K562 (cell line): ENCODE measurements at regions not wholly inside any gene's neighbourhood (a gene's known extent, or its start where the extent isn't known, plus 50 kb on each side); places are given as distances from the start of the nearest gene placed in this dataset.

Experiments used
- ATAC-seq: fragments of 200-7000 bp; cut with Tn5 transposase; 3 replicates; pipeline ENCODE4 v1.9.1; 2020; ENCODE audit warnings: moderate library complexity
- BruUV-seq: library from RNA; stranded (reverse); fragments of 400-500 nt; replicated peaks from 2 replicates; lab custom pipeline; 2021; lab: Mats Ljungman, UMichigan
- CTCF ChIA-PET: fragments of 300-600 bp; formaldehyde crosslinking; extraction: SDS; loops from one replicate; lab custom pipeline; 2021; ENCODE audit warnings: low intra/inter-chr PET ratio; lab: Yijun Ruan, JAX
- POLR2A ChIA-PET: fragments of 300-600, 350-650 bp; sonication (Branson Sonifier 250); formaldehyde crosslinking; extraction: SDS; loops from one replicate; lab custom pipeline; 2021; ENCODE audit warnings: antibody characterized with exemption, inconsistent platforms; lab: Yijun Ruan, JAX
- DNase-seq, 4 experiments: peaks; one replicate each; pipeline versions ENCODE4 v3.0.0 to v3.0.0-alpha.2; 2011 to 2018; ENCODE audit warnings: low spot score in 3 of 4, mixed read lengths in 3 of 4; ENCODE audit errors: extremely low read depth in 1 of 4
- FAIRE-seq: peaks from 2 replicates; lab custom pipeline; 2011; peaks lifted over from hg19 to GRCh38; lab: Jason Lieb, UNC
- H2AFZ ChIP-seq: 2 replicates; pipeline ENCODE4 v1.6.0; 2011; ENCODE audit warnings: low read depth, low read length, control low read depth, inconsistent platforms
- H3K27ac ChIP-seq: fragments of 200-600 bp; 3 replicates; pipeline ENCODE4 v1.8.0; 2011; ENCODE audit warnings: low read depth, mild to moderate bottlenecking, control low read depth, inconsistent platforms, low read length, moderate library complexity, mixed read lengths; ENCODE audit errors: extremely low read depth
- H3K27me3 ChIP-seq, 2 experiments: fragments of 300-600 bp in 1 of 2; 2 replicates in 1 of 2; 3 replicates in 1 of 2; pipeline versions ENCODE4 v1.6.0 to v1.8.0; 2011; ENCODE audit warnings: inconsistent platforms in 2 of 2, low read length in 2 of 2, mild to moderate bottlenecking in 1 of 2, mixed read lengths in 1 of 2, moderate library complexity in 1 of 2; ENCODE audit not compliant: control insufficient read depth in 2 of 2, insufficient read depth in 2 of 2
- H3K36me3 ChIP-seq: fragments of 300-600 bp; 3 replicates; pipeline ENCODE4 v1.8.0; 2011; ENCODE audit warnings: mild to moderate bottlenecking, low read length, inconsistent platforms; ENCODE audit not compliant: control insufficient read depth, insufficient read depth
- H3K4me1 ChIP-seq, 2 experiments: fragments of 200-600 bp in 1 of 2; replicated peaks in 1 of 2; 2 replicates in 1 of 2; 3 replicates in 1 of 2; pipeline versions ENCODE4 v1.5.1 to v1.8.0; 2011; ENCODE audit warnings: inconsistent platforms in 2 of 2, low read length in 2 of 2, mild to moderate bottlenecking in 1 of 2, mixed read lengths in 1 of 2, moderate library complexity in 1 of 2; ENCODE audit not compliant: control insufficient read depth in 2 of 2, insufficient read depth in 2 of 2
- H3K4me2 ChIP-seq: 2 replicates; pipeline ENCODE4 v1.6.1; 2011; ENCODE audit warnings: low read length, control low read depth, inconsistent platforms, mixed read lengths; ENCODE audit not compliant: insufficient read depth
- H3K4me3 ChIP-seq: fragments of 200-600 bp; sonication (generic), shearing (Covaris generic); 2 replicates; pipeline ENCODE4 v1.5.1; 2016; ENCODE audit warnings: control low read depth, inconsistent platforms
- H3K79me2 ChIP-seq: fragments of 200-600 bp; 3 replicates; pipeline ENCODE4 v1.8.0; 2011; ENCODE audit warnings: low read length, inconsistent platforms; ENCODE audit not compliant: control insufficient read depth, insufficient read depth
- H3K9ac ChIP-seq, 2 experiments: 2 replicates each; pipeline versions ENCODE4 v1.6.0 to v1.6.1; 2011; ENCODE audit warnings: low read depth in 2 of 2, low read length in 2 of 2, control low read depth in 1 of 2, inconsistent platforms in 1 of 2, mild to moderate bottlenecking in 1 of 2, mixed read lengths in 1 of 2; ENCODE audit not compliant: insufficient read depth in 1 of 2
- H3K9me1 ChIP-seq: one replicate; pipeline ENCODE4 v1.6.0; 2011; ENCODE audit warnings: inconsistent platforms, mild to moderate bottlenecking, low read length, moderate library complexity; ENCODE audit not compliant: control insufficient read depth, insufficient read depth
- H3K9me3 ChIP-seq: replicated peaks from 2 replicates; pipeline ENCODE4 v1.5.1; 2011; ENCODE audit warnings: low read depth, low read length, inconsistent platforms; ENCODE audit not compliant: control insufficient read depth, insufficient read depth
- H4K20me1 ChIP-seq: replicated peaks from 2 replicates; pipeline ENCODE4 v1.6.1; 2011; ENCODE audit warnings: low read length, inconsistent platforms, mixed read lengths; ENCODE audit not compliant: control insufficient read depth, insufficient read depth
- ETV6 ChIP-seq, 3 experiments: fragments of 150-350 bp in 1 of 3; sonication (generic) in 1 of 3; formaldehyde crosslinking in 1 of 3; IDR thresholded peaks; 2 replicates each; pipeline versions ENCODE4 v1.6.1 to v1.8.0; 2014 to 2022; ENCODE audit warnings: borderline replicate concordance in 2 of 3, low read depth in 2 of 3, antibody characterized with exemption in 1 of 3, low read length in 1 of 3, mild to moderate bottlenecking in 1 of 3, missing genetic modification reagents in 1 of 3
- MIER1 ChIP-seq: fragments of 450-650 bp; IDR thresholded peaks from 2 replicates; pipeline ENCODE4 v1.6.1; 2016; ENCODE audit warnings: antibody characterized with exemption, mild to moderate bottlenecking, low read depth
- SLC30A9 ChIP-seq: fragments of 250-450 bp; sonication (Bioruptor Pico); IDR thresholded peaks from 2 replicates; pipeline ENCODE4 v1.8.0; 2022; ENCODE audit warnings: mild to moderate bottlenecking, moderate library complexity
- TAL1 ChIP-seq: fragments of 450-650 bp; IDR thresholded peaks from 2 replicates; pipeline ENCODE4 v1.6.1; 2016; ENCODE audit warnings: mild to moderate bottlenecking
- XRCC5 ChIP-seq: fragments of 200-400 bp; formaldehyde crosslinking; IDR thresholded peaks from 2 replicates; pipeline ENCODE4 v1.6.1; 2017; ENCODE audit warnings: low read depth, mild to moderate bottlenecking, low read length
- ZBED1 ChIP-seq: IDR thresholded peaks from 2 replicates; pipeline ENCODE4 v1.6.1; 2014
- ZNF146 ChIP-seq: IDR thresholded peaks from one replicate; pipeline ENCODE4 v1.6.1; 2018; ENCODE audit warnings: missing compliant biosample characterization; ENCODE audit not compliant: unreplicated experiment
- ZNF785 ChIP-seq: fragments of 250-450 bp; sonication (Bioruptor Pico); IDR thresholded peaks from 2 replicates; pipeline ENCODE4 v1.4.0; 2020; ENCODE audit warnings: mild to moderate bottlenecking
- WGBS: fragments of 100-300 bp; shearing (Covaris generic); methylation state at CpG from one replicate; pipeline ENCODE4 v1.1.6; 2016; ENCODE audit warnings: low coverage, mixed read lengths; ENCODE audit not compliant: insufficient coverage; ENCODE audit errors: missing lambda C conversion rate; 5-methylcytosine and 5-hydroxymethylcytosine counted together
- in situ Hi-C: fragments of 300-500 bp; cut with MboI; formaldehyde crosslinking; loops from 4 replicates; pipeline ENCODE4 v1.15.0; 2018; ENCODE audit warnings: inconsistent platforms, mixed read lengths
- intact Hi-C: fragments of 100-400 bp; cut with micrococcal nuclease; formaldehyde crosslinking; loops from 2 replicates; pipeline ENCODE4 v1.14.2; 2022
- TF ChIP-seq, protein P1 (sequence below): fragments of 250-450 bp; sonication (Bioruptor Pico); IDR thresholded peaks from 2 replicates; pipeline ENCODE4 v1.4.0; 2020; ENCODE audit warnings: mild to moderate bottlenecking
- TF ChIP-seq, protein P2 (sequence below): sonication (generic); formaldehyde crosslinking; IDR thresholded peaks from 2 replicates; pipeline ENCODE4 v1.8.0; 2022; ENCODE audit warnings: mild to moderate bottlenecking, low read depth, missing genetic modification reagents
- TF ChIP-seq, protein P3 (sequence below): IDR thresholded peaks from 2 replicates; pipeline ENCODE4 v1.6.1; 2014; ENCODE audit warnings: antibody characterized with exemption
- TF ChIP-seq, protein P4 (sequence below): fragments of 450-650 bp; formaldehyde crosslinking; IDR thresholded peaks from 2 replicates; pipeline ENCODE4 v1.4.0; 2022; ENCODE audit warnings: missing genetic modification characterization
- TF ChIP-seq, protein P5 (sequence below): fragments of 200-800 bp; sonication (Bioruptor generic); IDR thresholded peaks from 2 replicates; pipeline ENCODE4 v1.6.1; 2017; ENCODE audit warnings: missing genetic modification characterization, missing compliant biosample characterization

DNA sequence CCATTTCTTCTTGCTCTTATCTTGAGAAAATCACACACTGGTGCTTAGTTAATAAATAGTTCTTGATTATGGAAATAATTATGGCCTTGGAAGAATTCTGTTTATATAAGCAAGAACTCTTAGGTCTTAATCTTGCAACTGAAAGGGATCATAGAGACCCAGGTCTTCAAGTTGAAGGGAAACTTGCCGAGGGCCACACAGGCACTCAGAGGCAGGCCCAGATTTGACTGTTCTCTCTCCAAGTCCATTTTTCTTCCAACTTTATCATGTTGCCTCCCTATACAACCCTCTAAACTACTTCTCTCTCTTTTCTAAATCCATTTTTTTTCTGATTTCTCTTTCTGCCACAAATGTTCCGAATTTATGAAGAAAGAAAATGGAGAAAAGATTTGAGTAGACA is 94.5 kb upstream of the RMDN2 start:
- in situ Hi-C loops (loop anchor here (5.0 kb wide), 1 partner anchor 433 kb away; no protein-coding TSS in a partner anchor), intact Hi-C loops (loop anchor here (5.0 kb wide), 1 partner anchor 47 kb away; no protein-coding TSS in a partner anchor)
- ATAC-seq, result no peak
- Histone ChIP-seq H3K27me3 (peaks cover 0 to 3% of the 10 kb centered on the region in 2 experiments; a peak in 1 of 5 replicates), H2AFZ (no peak overlapping the region), H3K36me3 (no peaks in the 10 kb centered on the region), H3K9me1 (no peaks in the 10 kb centered on the region), H3K27ac (no peak overlapping the region), H4K20me1 (no peaks in the 10 kb centered on the region), H3K9ac (no peak overlapping the region), H3K79me2 (no peaks in the 10 kb centered on the region), H3K4me2 (no peak overlapping the region), H3K4me1 (no peaks in the 10 kb centered on the region), H3K9me3 (no peaks in the 10 kb centered on the region), H3K4me3 (no peak overlapping the region)
- WGBS, result 9% methylated on average over 2 of the region's 2 CpGs
- no peak for FAIRE-seq
- ChIA-PET POLR2A (no interaction called here), CTCF (interaction anchor here (0.6 kb wide), 1 partner anchor 990 kb away, joined by 3 read pairs; no protein-coding TSS in a partner anchor)
- no peak for DNase-seq
- no TSS peak for BruUV-seq
- TF ChIP-seq, protein P1, sequence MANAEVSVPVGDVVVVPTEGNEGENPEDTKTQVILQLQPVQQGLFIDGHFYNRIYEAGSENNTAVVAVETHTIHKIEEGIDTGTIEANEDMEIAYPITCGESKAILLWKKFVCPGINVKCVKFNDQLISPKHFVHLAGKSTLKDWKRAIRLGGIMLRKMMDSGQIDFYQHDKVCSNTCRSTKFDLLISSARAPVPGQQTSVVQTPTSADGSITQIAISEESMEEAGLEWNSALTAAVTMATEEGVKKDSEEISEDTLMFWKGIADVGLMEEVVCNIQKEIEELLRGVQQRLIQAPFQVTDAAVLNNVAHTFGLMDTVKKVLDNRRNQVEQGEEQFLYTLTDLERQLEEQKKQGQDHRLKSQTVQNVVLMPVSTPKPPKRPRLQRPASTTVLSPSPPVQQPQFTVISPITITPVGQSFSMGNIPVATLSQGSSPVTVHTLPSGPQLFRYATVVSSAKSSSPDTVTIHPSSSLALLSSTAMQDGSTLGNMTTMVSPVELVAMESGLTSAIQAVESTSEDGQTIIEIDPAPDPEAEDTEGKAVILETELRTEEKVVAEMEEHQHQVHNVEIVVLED (CRISPR knock-in tag), result no peak
- TF ChIP-seq ETV6 (IDR thresholded peaks at IDR 0.05; ENCODE audit: borderline replicate concordance in 1 of 2, low read depth in 2 of 2, low read length in 1 of 2), result no peak
- no peak for TF ChIP-seq ETV6 (CRISPR knock-in tag; IDR thresholded peaks at IDR 0.05; ENCODE audit: borderline replicate concordance)
- no peak for TF ChIP-seq ZNF785 (CRISPR knock-in tag)
- TF ChIP-seq, protein P2, sequence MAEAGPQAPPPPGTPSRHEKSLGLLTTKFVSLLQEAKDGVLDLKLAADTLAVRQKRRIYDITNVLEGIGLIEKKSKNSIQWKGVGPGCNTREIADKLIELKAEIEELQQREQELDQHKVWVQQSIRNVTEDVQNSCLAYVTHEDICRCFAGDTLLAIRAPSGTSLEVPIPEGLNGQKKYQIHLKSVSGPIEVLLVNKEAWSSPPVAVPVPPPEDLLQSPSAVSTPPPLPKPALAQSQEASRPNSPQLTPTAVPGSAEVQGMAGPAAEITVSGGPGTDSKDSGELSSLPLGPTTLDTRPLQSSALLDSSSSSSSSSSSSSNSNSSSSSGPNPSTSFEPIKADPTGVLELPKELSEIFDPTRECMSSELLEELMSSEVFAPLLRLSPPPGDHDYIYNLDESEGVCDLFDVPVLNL (CRISPR knock-in tag), result no peak
- TF ChIP-seq, protein P3, sequence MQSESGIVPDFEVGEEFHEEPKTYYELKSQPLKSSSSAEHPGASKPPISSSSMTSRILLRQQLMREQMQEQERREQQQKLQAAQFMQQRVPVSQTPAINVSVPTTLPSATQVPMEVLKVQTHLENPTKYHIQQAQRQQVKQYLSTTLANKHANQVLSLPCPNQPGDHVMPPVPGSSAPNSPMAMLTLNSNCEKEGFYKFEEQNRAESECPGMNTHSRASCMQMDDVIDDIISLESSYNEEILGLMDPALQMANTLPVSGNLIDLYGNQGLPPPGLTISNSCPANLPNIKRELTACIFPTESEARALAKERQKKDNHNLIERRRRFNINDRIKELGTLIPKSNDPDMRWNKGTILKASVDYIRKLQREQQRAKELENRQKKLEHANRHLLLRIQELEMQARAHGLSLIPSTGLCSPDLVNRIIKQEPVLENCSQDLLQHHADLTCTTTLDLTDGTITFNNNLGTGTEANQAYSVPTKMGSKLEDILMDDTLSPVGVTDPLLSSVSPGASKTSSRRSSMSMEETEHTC, result no peak
- TF ChIP-seq ZBED1, result no peak
- no peak for TF ChIP-seq SLC30A9 (CRISPR knock-in tag)
- TF ChIP-seq, protein P4, sequence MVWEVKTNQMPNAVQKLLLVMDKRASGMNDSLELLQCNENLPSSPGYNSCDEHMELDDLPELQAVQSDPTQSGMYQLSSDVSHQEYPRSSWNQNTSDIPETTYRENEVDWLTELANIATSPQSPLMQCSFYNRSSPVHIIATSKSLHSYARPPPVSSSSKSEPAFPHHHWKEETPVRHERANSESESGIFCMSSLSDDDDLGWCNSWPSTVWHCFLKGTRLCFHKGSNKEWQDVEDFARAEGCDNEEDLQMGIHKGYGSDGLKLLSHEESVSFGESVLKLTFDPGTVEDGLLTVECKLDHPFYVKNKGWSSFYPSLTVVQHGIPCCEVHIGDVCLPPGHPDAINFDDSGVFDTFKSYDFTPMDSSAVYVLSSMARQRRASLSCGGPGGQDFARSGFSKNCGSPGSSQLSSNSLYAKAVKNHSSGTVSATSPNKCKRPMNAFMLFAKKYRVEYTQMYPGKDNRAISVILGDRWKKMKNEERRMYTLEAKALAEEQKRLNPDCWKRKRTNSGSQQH (CRISPR knock-in tag), result no peak
- TF ChIP-seq XRCC5, result no peak
- TF ChIP-seq MIER1, result no peak
- TF ChIP-seq, protein P5, sequence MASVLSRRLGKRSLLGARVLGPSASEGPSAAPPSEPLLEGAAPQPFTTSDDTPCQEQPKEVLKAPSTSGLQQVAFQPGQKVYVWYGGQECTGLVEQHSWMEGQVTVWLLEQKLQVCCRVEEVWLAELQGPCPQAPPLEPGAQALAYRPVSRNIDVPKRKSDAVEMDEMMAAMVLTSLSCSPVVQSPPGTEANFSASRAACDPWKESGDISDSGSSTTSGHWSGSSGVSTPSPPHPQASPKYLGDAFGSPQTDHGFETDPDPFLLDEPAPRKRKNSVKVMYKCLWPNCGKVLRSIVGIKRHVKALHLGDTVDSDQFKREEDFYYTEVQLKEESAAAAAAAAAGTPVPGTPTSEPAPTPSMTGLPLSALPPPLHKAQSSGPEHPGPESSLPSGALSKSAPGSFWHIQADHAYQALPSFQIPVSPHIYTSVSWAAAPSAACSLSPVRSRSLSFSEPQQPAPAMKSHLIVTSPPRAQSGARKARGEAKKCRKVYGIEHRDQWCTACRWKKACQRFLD (CRISPR knock-in tag), result no peak
- no peak for TF ChIP-seq ZNF146 (CRISPR knock-in tag)
- TF ChIP-seq TAL1, result no peak
